ENCODE measurements at regions not wholly inside any gene's neighbourhood (a gene's known extent, or its start where the extent isn't known, plus 50 kb on each side); places are given as distances from the start of the nearest gene placed in this dataset.

DNA sequence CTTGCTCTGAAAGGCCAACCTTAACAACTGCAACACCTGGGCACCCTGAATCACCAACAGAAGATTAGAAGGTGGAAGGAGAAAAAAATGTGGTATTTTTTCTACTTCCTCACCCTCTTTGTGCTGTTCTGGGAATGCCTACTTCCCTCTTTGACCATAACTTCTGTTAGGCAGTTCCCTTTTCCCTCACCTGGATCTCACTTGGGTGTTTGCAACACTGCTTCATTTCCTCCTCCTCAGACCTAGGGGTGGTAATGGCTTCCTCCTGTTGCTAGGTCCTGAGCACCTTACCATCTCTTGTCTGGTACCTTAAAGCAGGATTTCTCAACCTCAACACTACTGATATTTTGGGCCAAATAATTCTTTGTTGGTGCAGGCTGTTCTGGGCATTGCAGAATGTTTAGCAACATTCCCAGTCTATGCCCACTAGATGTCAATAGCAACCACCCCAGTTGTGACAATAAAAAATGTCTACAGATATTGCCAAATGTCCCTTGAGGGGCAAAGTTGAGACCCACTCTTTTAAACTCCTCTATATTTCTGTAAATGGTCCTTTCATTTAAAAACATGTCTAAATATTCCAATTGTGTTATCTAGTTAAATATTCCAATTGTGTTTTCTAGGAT, 300.0 kb upstream of the VLDLR start:
- intact Hi-C loops (cut with DNase I) = no loop called here
- no peak for TF ChIP-seq CTCF (IDR thresholded peaks at IDR 0.05)
- ATAC-seq = no peak

GRCh38 chr9:2324742-2325141, 296.8 kb upstream of the VLDLR start:
- no peak for ATAC-seq
- no peak for DNase-seq
- Histone ChIP-seq H3K27ac (no peak overlapping the region), H3K9me3 (no peaks in the 10 kb centered on the region), H3K36me3 (no peaks in the 10 kb centered on the region), H3K4me1 (no peaks in the 10 kb centered on the region), H3K4me3 (no peak overlapping the region), H3K27me3 (no peaks in the 10 kb centered on the region)
- intact Hi-C loops (cut with DNase I) = no loop called here
- TF ChIP-seq CTCF (IDR thresholded peaks at IDR 0.05) = no peak

More for the DNA sequence above, 300.0 kb upstream of the VLDLR start:
- Histone ChIP-seq H3K4me1 (no peaks in the 10 kb centered on the region), H3K36me3 (no peaks in the 10 kb centered on the region), H3K9me3 (no peaks in the 10 kb centered on the region), H3K27me3 (no peaks in the 10 kb centered on the region), H3K4me3 (no peak overlapping the region), H3K27ac (no peak overlapping the region)
- no peak for DNase-seq

- no peaks in the 10 kb centered on the region for H3K9me3 ChIP-seq
- ATAC-seq (no peak), DNase-seq (no peak)
- TF ChIP-seq CTCF (IDR thresholded peaks at IDR 0.05) = no peak
- no peaks in the 10 kb centered on the region for H3K36me3 ChIP-seq
- no peak overlapping the region for H3K27ac ChIP-seq
- H3K4me3 ChIP-seq = no peak overlapping the region
- no peaks in the 10 kb centered on the region for H3K27me3 ChIP-seq
- no peaks in the 10 kb centered on the region for H3K4me1 ChIP-seq
- intact Hi-C loops (cut with DNase I) = no loop called here
Observed at GRCh38 chr9:2332663-2333062, 288.9 kb upstream of the VLDLR start.

DNA sequence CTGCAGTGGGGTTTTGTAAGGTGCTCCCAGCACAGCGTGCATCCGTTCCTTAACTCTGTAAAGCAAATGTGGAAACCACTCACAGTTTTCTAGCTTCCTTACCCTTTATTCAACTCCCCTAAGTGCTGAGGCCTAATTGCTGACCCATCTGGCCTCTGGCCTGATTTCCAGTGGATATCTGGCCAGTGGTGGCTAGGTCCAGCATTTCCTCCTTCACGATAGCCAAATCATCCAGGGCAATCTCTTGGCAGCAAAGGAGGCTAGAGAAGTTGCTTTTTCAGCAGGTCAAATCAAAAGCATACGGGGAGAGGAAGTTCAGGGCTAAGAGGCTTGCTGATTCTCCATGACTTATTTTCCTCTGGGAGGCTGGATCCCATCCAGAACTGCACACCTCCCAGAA, 286.3 kb upstream of the VLDLR start:
- DNase-seq (no peak), ATAC-seq (no peak)
- no peaks in the 10 kb centered on the region for H3K9me3 ChIP-seq
- no peak for TF ChIP-seq CTCF (IDR thresholded peaks at IDR 0.05)
- intact Hi-C loops (cut with DNase I) = no loop called here
- H3K4me3 ChIP-seq = no peak overlapping the region
- H3K27me3 ChIP-seq = no peaks in the 10 kb centered on the region
- H3K4me1 ChIP-seq = no peaks in the 10 kb centered on the region
- no peaks in the 10 kb centered on the region for H3K36me3 ChIP-seq
- H3K27ac ChIP-seq = no peak overlapping the region

DNA sequence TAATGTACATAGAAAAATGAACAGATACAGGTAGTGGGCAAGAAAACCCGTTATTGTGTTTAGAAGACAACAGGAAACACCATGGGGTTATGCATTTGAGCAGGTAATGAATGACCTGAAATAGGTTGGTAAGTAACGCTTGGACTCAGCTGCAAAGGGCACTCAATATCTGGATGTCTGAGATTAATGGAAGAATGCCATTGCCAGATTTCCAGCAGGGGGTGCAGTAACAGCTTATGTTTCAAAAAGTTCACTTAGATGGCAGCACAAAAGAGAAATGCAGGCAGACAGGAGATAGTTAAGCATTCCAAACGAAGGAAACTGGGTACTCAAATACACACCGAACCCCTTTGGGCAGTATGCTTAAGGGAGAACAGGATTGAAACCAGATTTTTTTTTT, 285.5 kb upstream of the VLDLR start:
- no peaks in the 10 kb centered on the region for H3K27me3 ChIP-seq
- ATAC-seq (no peak), DNase-seq (no peak)
- H3K27ac ChIP-seq = no peak overlapping the region
- H3K36me3 ChIP-seq = no peaks in the 10 kb centered on the region
- no peak overlapping the region for H3K4me3 ChIP-seq
- H3K4me1 ChIP-seq = no peaks in the 10 kb centered on the region
- no peaks in the 10 kb centered on the region for H3K9me3 ChIP-seq
- TF ChIP-seq CTCF (IDR thresholded peaks at IDR 0.05) = no peak
- intact Hi-C loops (cut with DNase I) = no loop called here

DNA sequence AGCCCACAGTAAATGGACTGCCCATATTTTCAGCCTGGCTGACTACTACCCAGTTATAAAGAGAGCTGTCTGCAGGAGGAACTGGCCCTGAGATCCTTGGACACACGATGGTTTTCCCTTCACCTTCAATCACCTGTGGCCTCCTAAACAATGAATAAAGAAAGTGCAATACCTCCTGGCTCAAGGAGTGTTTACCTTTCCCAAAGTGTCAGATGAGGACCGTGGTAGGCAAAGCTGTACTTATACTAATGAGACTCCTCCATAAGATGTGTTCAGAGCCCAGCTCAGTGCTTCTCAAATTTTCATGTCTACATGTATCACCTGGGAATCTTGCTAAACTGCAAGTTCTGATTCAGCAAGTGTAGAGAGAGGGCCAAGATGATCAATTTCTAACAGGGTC, 284.5 kb upstream of the VLDLR start:
- H3K27ac ChIP-seq = no peak overlapping the region

More for the DNA sequence above, 284.5 kb upstream of the VLDLR start:
- Histone ChIP-seq H3K4me1 (no peaks in the 10 kb centered on the region), H3K9me3 (no peaks in the 10 kb centered on the region), H3K36me3 (no peaks in the 10 kb centered on the region), H3K27me3 (no peaks in the 10 kb centered on the region), H3K4me3 (no peak overlapping the region)
- TF ChIP-seq CTCF (IDR thresholded peaks at IDR 0.05) = no peak
- DNase-seq = no peak
- intact Hi-C loops (cut with DNase I) = no loop called here
- no peak for ATAC-seq
